ENCODE measurements at regions not wholly inside any gene's neighbourhood (a gene's known extent, or its start where the extent isn't known, plus 50 kb on each side); places are given as distances from the start of the nearest gene placed in this dataset.

- no peak for TF ChIP-seq ESRRG (CRISPR knock-in tag; IDR thresholded peaks at IDR 0.05)
- no peak for TF ChIP-seq CSDC2 (CRISPR knock-in tag; IDR thresholded peaks at IDR 0.05)
- no peak for TF ChIP-seq ZNF565 (CRISPR knock-in tag; conservative IDR thresholded peaks at IDR 0.05; ENCODE audit: low read depth)
- no peak for TF ChIP-seq CSRNP3 (CRISPR knock-in tag; IDR thresholded peaks at IDR 0.05)
- TF ChIP-seq ZC3H10 (CRISPR knock-in tag; IDR thresholded peaks at IDR 0.05): no peak
- TF ChIP-seq TCF4 (CRISPR knock-in tag; IDR thresholded peaks at IDR 0.05; ENCODE audit: borderline replicate concordance): no peak
- TF ChIP-seq ZFP30 (CRISPR knock-in tag; IDR thresholded peaks at IDR 0.05): no peak
Measured at GRCh38 chr18:1090758-1091157, 186.1 kb downstream of the ADCYAP1 start.

Measured in SK-N-SH treated with all-trans-retinoic acid at 6 μM for 48 hours (cell line).